Ascending aorta (tissue), 2 donors: ENCODE measurements at regions not wholly inside any gene's neighbourhood (a gene's known extent, or its start where the extent isn't known, plus 50 kb on each side); places are given as distances from the start of the nearest gene placed in this dataset.
"Not testable (repeated sequence)": the region's sequence is repeated elsewhere in the genome, so short reads cannot be mapped to it uniquely, and the experiment has no call there.

Experiments used
- DNase-seq, 2 donors: peaks; one replicate each; pipeline ENCODE4 v3.0.0-alpha.2; 2019; ENCODE audit warnings: low spot score in 2 of 2
- H3K27ac ChIP-seq, 2 donors: fragments of 200-600 bp; sonication (generic); one replicate each; pipeline ENCODE4 v1.5.1; 2016 to 2017; ENCODE audit warnings: mild to moderate bottlenecking in 1 of 2
- H3K27me3 ChIP-seq: fragments of 200-600 bp; sonication (generic); one replicate; pipeline ENCODE4 v1.5.1; 2017
- H3K36me3 ChIP-seq, 2 donors: fragments of 200-600 bp; sonication (generic); one replicate each; pipeline ENCODE4 v1.5.1; 2016
- H3K4me1 ChIP-seq, 2 donors: fragments of 200-600 bp; sonication (generic); one replicate each; pipeline ENCODE4 v1.5.1; 2016 to 2017; ENCODE audit warnings: mild to moderate bottlenecking in 1 of 2
- H3K4me3 ChIP-seq, 2 donors: fragments of 200-600 bp; sonication (generic); one replicate each; pipeline ENCODE4 v1.5.1; 2016 to 2017; ENCODE audit warnings: mild to moderate bottlenecking in 1 of 2
- H3K9me3 ChIP-seq, 2 donors: fragments of 200-600 bp; sonication (generic); one replicate each; pipeline ENCODE4 v1.5.1; 2016
- intact Hi-C: fragments of 100-400 bp; cut with DNase I; formaldehyde crosslinking; loops from one replicate; pipeline ENCODE4 v1.15.1; 2023
- TF ChIP-seq, protein P1 (sequence below), 3 experiments: fragments of 200-600 bp in 2 of 3; fragments of 450-650 bp in 1 of 3; sonication (generic) in 2 of 3; IDR thresholded peaks; one replicate each; pipeline ENCODE4 v1.5.1; 2016 to 2019; ENCODE audit warnings: antibody characterized with exemption in 3 of 3, mild to moderate bottlenecking in 1 of 3, moderate library complexity in 1 of 3

GRCh38 chr18:30800800-30801199, 241.7 kb downstream of the DSC3 start:
- Histone ChIP-seq H3K36me3 (no peaks in the 10 kb centered on the region), H3K9me3 (no peaks in the 10 kb centered on the region), H3K27me3 (no peaks in the 10 kb centered on the region), H3K4me1 (no peaks in the 10 kb centered on the region), H3K4me3 (no peak overlapping the region), H3K27ac (no peak overlapping the region)
- TF ChIP-seq, protein P1, sequence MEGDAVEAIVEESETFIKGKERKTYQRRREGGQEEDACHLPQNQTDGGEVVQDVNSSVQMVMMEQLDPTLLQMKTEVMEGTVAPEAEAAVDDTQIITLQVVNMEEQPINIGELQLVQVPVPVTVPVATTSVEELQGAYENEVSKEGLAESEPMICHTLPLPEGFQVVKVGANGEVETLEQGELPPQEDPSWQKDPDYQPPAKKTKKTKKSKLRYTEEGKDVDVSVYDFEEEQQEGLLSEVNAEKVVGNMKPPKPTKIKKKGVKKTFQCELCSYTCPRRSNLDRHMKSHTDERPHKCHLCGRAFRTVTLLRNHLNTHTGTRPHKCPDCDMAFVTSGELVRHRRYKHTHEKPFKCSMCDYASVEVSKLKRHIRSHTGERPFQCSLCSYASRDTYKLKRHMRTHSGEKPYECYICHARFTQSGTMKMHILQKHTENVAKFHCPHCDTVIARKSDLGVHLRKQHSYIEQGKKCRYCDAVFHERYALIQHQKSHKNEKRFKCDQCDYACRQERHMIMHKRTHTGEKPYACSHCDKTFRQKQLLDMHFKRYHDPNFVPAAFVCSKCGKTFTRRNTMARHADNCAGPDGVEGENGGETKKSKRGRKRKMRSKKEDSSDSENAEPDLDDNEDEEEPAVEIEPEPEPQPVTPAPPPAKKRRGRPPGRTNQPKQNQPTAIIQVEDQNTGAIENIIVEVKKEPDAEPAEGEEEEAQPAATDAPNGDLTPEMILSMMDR (IDR thresholded peaks at IDR 0.05) = no peak
- no peak for DNase-seq
- intact Hi-C loops = no loop called here

- Histone ChIP-seq H3K27me3 (no peaks in the 10 kb centered on the region), H3K9me3 (no peaks in the 10 kb centered on the region), H3K4me1 (no peaks in the 10 kb centered on the region), H3K36me3 (no peaks in the 10 kb centered on the region), H3K27ac (no peak overlapping the region), H3K4me3 (no peak overlapping the region)
- intact Hi-C loops = no loop called here
- DNase-seq = no peak
- TF ChIP-seq, protein P1 (IDR thresholded peaks at IDR 0.05) = no peak
Measured at GRCh38 chr18:30792051-30792450, 250.5 kb downstream of the DSC3 start.

DNA sequence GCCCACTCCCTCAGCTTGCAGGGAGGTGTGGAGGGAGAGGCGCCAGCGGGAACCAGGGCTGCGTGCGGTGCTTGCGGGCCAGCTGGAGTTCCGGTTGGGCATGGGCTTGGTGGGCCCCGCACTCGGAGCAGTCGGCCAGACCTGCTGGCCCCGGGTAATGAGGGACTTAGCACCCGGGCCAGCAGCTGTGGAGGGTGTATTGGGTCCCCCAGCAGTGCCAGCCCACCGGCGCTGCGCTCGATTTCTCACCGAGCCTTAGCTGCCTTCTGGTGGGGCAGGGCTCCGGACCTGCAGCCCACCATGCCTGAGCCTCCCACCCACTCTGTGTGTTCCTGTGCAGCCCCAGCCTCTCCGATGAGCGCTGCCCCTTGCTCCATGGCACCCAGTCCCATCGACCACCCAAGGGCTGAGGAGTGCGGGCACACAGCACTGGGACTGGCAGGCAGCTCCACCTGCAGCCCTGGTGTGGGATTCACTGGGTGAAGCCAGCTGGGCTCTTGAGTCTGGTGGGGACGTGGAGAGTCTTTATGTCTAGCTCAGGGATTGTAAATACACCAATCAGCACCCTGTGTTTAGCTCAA, 254.0 kb downstream of the DSC3 start:
- H3K4me1 ChIP-seq, H3K4me3 ChIP-seq, DNase-seq, H3K36me3 ChIP-seq, intact Hi-C loops, H3K27me3 ChIP-seq, H3K27ac ChIP-seq, H3K9me3 ChIP-seq: not testable (repeated sequence)

- intact Hi-C loops = no loop called here
- Histone ChIP-seq H3K36me3 (no peaks in the 10 kb centered on the region), H3K27ac (no peak overlapping the region), H3K4me3 (no peak overlapping the region), H3K4me1 (no peaks in the 10 kb centered on the region), H3K9me3 (no peaks in the 10 kb centered on the region), H3K27me3 (no peaks in the 10 kb centered on the region)
- DNase-seq = no peak
- TF ChIP-seq, protein P1 (IDR thresholded peaks at IDR 0.05) = no peak
Measured at GRCh38 chr18:30787410-30787809, 255.1 kb downstream of the DSC3 start.

DNA sequence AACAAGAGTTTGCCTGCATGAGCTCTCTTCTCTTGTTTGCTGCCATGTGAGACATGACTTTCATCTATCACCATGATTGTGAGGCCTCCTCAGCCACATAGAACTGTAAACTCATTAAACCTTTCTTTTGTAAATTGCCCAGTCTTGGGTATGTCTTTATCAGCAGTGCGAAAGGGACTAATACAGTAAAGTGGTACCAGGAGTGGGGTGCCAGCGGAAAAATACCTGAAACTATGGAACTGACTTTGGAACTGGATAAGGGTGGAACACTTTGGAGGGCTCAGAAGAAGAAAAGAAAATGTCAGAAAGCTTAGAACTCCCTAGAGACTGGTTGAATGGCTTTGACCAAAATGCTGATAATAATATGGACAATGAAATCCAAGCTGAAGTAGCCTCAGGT, 260.9 kb downstream of the DSC3 start:
- no peaks in the 10 kb centered on the region for H3K4me1 ChIP-seq
- intact Hi-C loops = no loop called here
- no peaks in the 10 kb centered on the region for H3K27me3 ChIP-seq
- no peak overlapping the region for H3K27ac ChIP-seq
- TF ChIP-seq, protein P1 (IDR thresholded peaks at IDR 0.05) = no peak
- H3K9me3 ChIP-seq = no peaks in the 10 kb centered on the region
- no peak for DNase-seq
- no peak overlapping the region for H3K4me3 ChIP-seq
- no peaks in the 10 kb centered on the region for H3K36me3 ChIP-seq

DNA sequence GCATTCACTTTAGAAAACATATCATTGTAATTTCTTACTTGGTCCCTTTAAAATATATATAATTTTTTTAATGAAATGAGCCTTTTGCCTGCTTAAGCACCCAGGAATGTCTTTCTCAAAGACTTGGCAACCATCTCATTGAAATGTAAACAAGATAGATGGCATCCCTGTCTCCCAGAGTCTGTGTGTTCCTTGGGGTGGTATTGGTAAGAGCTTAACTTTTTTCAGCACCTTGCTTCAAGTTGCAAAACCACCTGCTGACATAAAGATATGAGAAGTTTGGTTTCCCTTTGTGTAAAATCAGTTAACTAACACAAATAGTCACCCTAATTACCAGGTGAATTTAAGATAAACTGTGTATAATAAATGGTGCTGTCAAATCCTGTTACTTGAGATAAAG, 266.9 kb downstream of the DSC3 start:
- Histone ChIP-seq H3K4me1 (no peaks in the 10 kb centered on the region), H3K9me3 (no peaks in the 10 kb centered on the region), H3K4me3 (no peak overlapping the region), H3K27ac (no peak overlapping the region), H3K36me3 (no peaks in the 10 kb centered on the region), H3K27me3 (no peaks in the 10 kb centered on the region)
- DNase-seq = no peak
- intact Hi-C loops = no loop called here
- TF ChIP-seq, protein P1 (IDR thresholded peaks at IDR 0.05) = no peak

DNA sequence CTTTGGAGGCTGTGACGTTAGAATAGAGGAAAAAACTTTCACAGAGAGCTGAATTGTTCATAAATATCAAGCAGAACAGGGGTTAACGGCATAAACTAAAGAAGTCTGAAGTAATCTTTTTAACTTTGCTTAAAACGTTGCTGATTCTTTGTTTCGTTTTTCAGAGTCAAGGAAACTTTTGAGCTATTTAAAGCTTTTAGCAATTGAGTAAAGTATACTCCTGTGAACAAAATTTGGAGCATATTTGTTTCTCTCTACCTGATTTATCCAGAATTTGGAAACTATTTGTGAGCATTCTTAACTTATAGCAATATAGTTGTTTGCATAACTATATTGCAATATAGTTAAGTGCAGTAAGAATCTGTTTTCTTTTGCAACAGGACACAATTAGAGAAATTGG, 270.4 kb downstream of the DSC3 start:
- not testable (repeated sequence) for H3K4me3 ChIP-seq, H3K9me3 ChIP-seq

More for the DNA sequence above, 270.4 kb downstream of the DSC3 start:
- H3K36me3 ChIP-seq, H3K27ac ChIP-seq, DNase-seq, H3K27me3 ChIP-seq, intact Hi-C loops, H3K4me1 ChIP-seq: not testable (repeated sequence)
